Caco-2 (cell line): ENCODE measurements at regions not wholly inside any gene's neighbourhood (a gene's known extent, or its start where the extent isn't known, plus 50 kb on each side); places are given as distances from the start of the nearest gene placed in this dataset.

Experiments used
- BruUV-seq: library from RNA; stranded (reverse); fragments of 400-500 nt; replicated peaks from 2 replicates; lab custom pipeline; 2021; lab: Mats Ljungman, UMichigan
- CTCF ChIA-PET: fragments of 300-600 bp; sonication (Branson Sonifier 250); formaldehyde crosslinking; loops from one replicate; lab custom pipeline; 2022; ENCODE audit warnings: antibody characterized with exemption; lab: Charles Lee
- POLR2A ChIA-PET: fragments of 300-600 bp; sonication (Branson Sonifier 250); formaldehyde crosslinking; loops from one replicate; lab custom pipeline; 2022; ENCODE audit warnings: antibody characterized with exemption; lab: Charles Lee
- DNase-seq, 2 experiments: peaks; one replicate each; pipeline versions ENCODE4 v3.0.0 to v3.0.0-alpha.2; 2020 to 2022
- H3K27me3 ChIP-seq: replicated peaks from 2 replicates; pipeline ENCODE4 v1.6.0; 2011; ENCODE audit warnings: low read length; ENCODE audit not compliant: control insufficient read depth, insufficient read depth
- H3K36me3 ChIP-seq: 2 replicates; pipeline ENCODE4 v1.5.1; 2011; ENCODE audit warnings: low read length; ENCODE audit not compliant: control insufficient read depth, insufficient read depth
- H3K4me1 ChIP-seq: fragments of 250-450 bp; sonication (Bioruptor Pico); 2 replicates; pipeline ENCODE4 v1.5.1; 2020; ENCODE audit warnings: mild to moderate bottlenecking
- H3K4me3 ChIP-seq: 2 replicates; pipeline ENCODE4 v1.5.1; 2011; ENCODE audit warnings: low read depth, mild to moderate bottlenecking, control low read depth, low read length
- H3K9me3 ChIP-seq: fragments of 250-450 bp; sonication (Bioruptor Pico); 2 replicates; pipeline ENCODE4 v1.5.1; 2020; ENCODE audit warnings: mild to moderate bottlenecking, moderate library complexity
- H3K27ac Mint-ChIP-seq: one replicate; pipeline ENCODE4 v1.8.0; 2022; ENCODE audit warnings: mixed read lengths; ENCODE audit not compliant: unreplicated experiment
- H3K27me3 Mint-ChIP-seq: one replicate; pipeline ENCODE4 v1.8.0; 2022; ENCODE audit warnings: mixed read lengths; ENCODE audit not compliant: insufficient read depth, unreplicated experiment
- H3K36me3 Mint-ChIP-seq: one replicate; pipeline ENCODE4 v1.8.0; 2022; ENCODE audit warnings: mild to moderate bottlenecking, mixed read lengths; ENCODE audit not compliant: insufficient read depth, unreplicated experiment
- H3K4me1 Mint-ChIP-seq: one replicate; pipeline ENCODE4 v1.8.0; 2022; ENCODE audit warnings: low read depth, mixed read lengths; ENCODE audit not compliant: unreplicated experiment
- H3K4me3 Mint-ChIP-seq: one replicate; pipeline ENCODE4 v1.8.0; 2022; ENCODE audit warnings: mild to moderate bottlenecking, moderate library complexity, mixed read lengths; ENCODE audit not compliant: unreplicated experiment
- H3K9me3 Mint-ChIP-seq: one replicate; pipeline ENCODE4 v1.8.0; 2022; ENCODE audit warnings: mixed read lengths; ENCODE audit not compliant: unreplicated experiment
- intact Hi-C: fragments of 100-400 bp; cut with micrococcal nuclease; formaldehyde crosslinking; loops from one replicate; pipeline ENCODE4 v1.10.0; 2022; ENCODE audit not compliant: unreplicated experiment
- TF ChIP-seq, protein P1 (sequence below), 2 experiments: fragments of 200-600 bp in 1 of 2; IDR thresholded peaks; 1 replicate in 1 of 2; 2 replicates in 1 of 2; pipeline versions ENCODE4 v1.5.1 to v1.8.0; 2011 to 2022; ENCODE audit warnings: antibody characterized with exemption in 1 of 2, control low read depth in 1 of 2, inconsistent platforms in 1 of 2, low read depth in 1 of 2, low read length in 1 of 2, mild to moderate bottlenecking in 1 of 2, moderate library complexity in 1 of 2; ENCODE audit not compliant: insufficient read depth in 1 of 2, severe bottlenecking in 1 of 2, unreplicated experiment in 1 of 2

DNA sequence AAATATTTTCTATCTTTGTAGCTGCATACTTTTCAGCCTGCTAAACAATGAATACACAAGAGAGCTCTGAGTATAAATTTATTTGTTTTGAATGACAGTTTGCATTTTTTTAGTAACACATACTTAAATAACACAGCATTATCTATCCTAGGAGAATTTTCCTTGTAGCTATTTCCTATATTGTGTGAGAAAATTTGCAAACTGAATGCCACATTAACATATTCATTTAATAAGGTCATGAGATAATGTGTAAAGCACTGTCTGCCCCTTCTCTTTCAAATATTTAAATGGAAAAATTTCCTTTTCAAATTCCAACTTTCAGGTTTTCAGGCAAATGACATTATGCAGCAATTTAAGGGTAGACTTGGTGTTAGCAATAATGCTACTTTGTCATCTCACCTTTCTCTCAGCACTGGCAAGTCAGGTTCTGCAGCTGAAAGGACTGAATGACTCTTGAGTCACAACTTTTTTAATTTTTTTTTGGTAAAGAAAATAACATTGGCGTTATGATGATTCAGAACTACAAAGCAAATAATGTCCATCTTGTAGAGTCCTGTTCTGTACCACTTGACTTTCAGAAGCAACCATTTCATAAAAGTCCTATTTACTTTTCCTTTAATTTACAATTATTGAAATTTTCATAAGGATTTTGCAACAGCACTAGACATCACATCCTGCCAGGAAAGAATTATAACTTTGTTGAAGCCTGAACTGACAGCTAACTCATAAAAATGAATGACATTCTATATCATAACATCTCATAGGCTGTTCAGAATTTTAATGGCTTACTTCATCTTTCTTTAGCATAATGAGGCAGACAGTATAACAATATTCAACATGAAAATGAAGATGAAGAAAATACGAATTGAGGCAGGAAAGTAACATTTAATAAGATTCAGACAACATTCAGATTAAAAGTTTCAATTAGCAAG, 681.6 kb upstream of the SEMA6D start:
- peaks cover 6% of the 10 kb centered on the region for H3K9me3 Mint-ChIP-seq
- CTCF ChIA-PET: interaction anchor here (0.6 kb wide), 1 partner anchor 7 kb away, joined by 3 read pairs; no protein-coding TSS in a partner anchor
- POLR2A ChIA-PET: no interaction called here

DNA sequence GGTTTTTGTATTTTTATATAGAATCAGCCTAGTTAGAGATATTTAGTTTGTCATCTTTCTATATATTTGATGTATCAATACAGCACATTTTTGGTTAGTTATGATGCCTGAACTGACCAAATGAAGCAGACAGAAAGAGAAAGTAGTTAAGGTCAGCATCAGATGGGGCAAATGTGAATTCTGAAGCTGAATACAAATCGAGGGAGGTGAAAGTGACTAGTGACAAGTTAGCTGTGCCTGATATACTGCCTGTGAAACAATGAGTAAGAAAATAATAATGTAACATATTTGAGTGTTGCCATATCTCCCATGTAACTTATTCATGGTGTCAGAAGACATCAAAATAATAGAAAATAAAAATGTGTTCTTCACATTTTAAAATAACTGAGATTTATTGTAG, 680.3 kb upstream of the SEMA6D start:
- H3K9me3 ChIP-seq: no peaks in the 10 kb centered on the region

More for the DNA sequence above, 681.6 kb upstream of the SEMA6D start:
- H3K27me3 Mint-ChIP-seq: no peaks in the 10 kb centered on the region
- no peaks in the 10 kb centered on the region for H3K27me3 ChIP-seq
- H3K9me3 ChIP-seq: no peaks in the 10 kb centered on the region
- intact Hi-C loops: no loop called here
- no peaks in the 10 kb centered on the region for H3K36me3 Mint-ChIP-seq
- H3K27ac Mint-ChIP-seq: no peak overlapping the region
- H3K4me3 Mint-ChIP-seq: no peak overlapping the region
- H3K36me3 ChIP-seq: no peaks in the 10 kb centered on the region
- no peak overlapping the region for H3K4me3 ChIP-seq
- no TSS peak for BruUV-seq
- TF ChIP-seq, protein P1, sequence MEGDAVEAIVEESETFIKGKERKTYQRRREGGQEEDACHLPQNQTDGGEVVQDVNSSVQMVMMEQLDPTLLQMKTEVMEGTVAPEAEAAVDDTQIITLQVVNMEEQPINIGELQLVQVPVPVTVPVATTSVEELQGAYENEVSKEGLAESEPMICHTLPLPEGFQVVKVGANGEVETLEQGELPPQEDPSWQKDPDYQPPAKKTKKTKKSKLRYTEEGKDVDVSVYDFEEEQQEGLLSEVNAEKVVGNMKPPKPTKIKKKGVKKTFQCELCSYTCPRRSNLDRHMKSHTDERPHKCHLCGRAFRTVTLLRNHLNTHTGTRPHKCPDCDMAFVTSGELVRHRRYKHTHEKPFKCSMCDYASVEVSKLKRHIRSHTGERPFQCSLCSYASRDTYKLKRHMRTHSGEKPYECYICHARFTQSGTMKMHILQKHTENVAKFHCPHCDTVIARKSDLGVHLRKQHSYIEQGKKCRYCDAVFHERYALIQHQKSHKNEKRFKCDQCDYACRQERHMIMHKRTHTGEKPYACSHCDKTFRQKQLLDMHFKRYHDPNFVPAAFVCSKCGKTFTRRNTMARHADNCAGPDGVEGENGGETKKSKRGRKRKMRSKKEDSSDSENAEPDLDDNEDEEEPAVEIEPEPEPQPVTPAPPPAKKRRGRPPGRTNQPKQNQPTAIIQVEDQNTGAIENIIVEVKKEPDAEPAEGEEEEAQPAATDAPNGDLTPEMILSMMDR (IDR thresholded peaks at IDR 0.05; ENCODE audit: insufficient read depth in 1 of 2, low read depth in 1 of 2, low read length in 1 of 2, severe bottlenecking in 1 of 2, unreplicated experiment in 1 of 2): no peak
- H3K4me1 Mint-ChIP-seq: no peaks in the 10 kb centered on the region
- H3K4me1 ChIP-seq: no peaks in the 10 kb centered on the region
- DNase-seq: no peak

DNA sequence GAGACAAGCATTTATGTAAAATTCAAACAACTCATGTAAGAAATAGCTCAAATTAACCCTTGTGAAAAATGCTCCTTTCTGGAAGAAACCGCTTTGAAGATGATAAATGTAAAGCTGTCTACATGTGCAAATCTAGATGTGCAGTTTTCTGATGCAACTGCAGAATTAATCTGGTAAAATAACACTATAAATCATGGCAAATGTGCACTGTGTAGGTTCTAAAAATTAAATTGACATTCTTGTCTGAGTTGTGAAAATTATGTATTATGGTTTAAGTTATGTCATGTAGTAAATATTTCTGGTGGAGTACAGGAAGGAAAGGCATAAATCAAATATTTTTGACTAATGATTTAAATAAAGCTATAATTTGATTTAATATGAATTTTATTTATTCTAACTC, 678.1 kb upstream of the SEMA6D start:
- no TSS peak for BruUV-seq
- ChIA-PET POLR2A (no interaction called here), CTCF (no interaction called here)
- H3K36me3 ChIP-seq: no peaks in the 10 kb centered on the region
- no peak overlapping the region for H3K4me3 ChIP-seq
- no peaks in the 10 kb centered on the region for H3K36me3 Mint-ChIP-seq
- no peaks in the 10 kb centered on the region for H3K9me3 ChIP-seq
- TF ChIP-seq, protein P1 (IDR thresholded peaks at IDR 0.05; ENCODE audit: insufficient read depth in 1 of 2, low read depth in 1 of 2, low read length in 1 of 2, severe bottlenecking in 1 of 2, unreplicated experiment in 1 of 2): no peak
- DNase-seq: no peak
- H3K4me3 Mint-ChIP-seq: no peak overlapping the region
- no peaks in the 10 kb centered on the region for H3K27me3 Mint-ChIP-seq
- H3K27me3 ChIP-seq: no peaks in the 10 kb centered on the region
- peaks cover 9% of the 10 kb centered on the region for H3K9me3 Mint-ChIP-seq
- no peak overlapping the region for H3K27ac Mint-ChIP-seq
- H3K4me1 Mint-ChIP-seq: no peaks in the 10 kb centered on the region
- intact Hi-C loops: no loop called here
- no peaks in the 10 kb centered on the region for H3K4me1 ChIP-seq

More for the DNA sequence above, 680.3 kb upstream of the SEMA6D start:
- H3K27me3 Mint-ChIP-seq: no peaks in the 10 kb centered on the region
- no peaks in the 10 kb centered on the region for H3K36me3 ChIP-seq
- no peaks in the 10 kb centered on the region for H3K27me3 ChIP-seq
- ChIA-PET CTCF (no interaction called here), POLR2A (no interaction called here)
- no peaks in the 10 kb centered on the region for H3K4me1 ChIP-seq
- H3K4me3 Mint-ChIP-seq: no peak overlapping the region
- H3K9me3 Mint-ChIP-seq: peaks cover 9% of the 10 kb centered on the region
- TF ChIP-seq, protein P1 (IDR thresholded peaks at IDR 0.05; ENCODE audit: insufficient read depth in 1 of 2, low read depth in 1 of 2, low read length in 1 of 2, severe bottlenecking in 1 of 2, unreplicated experiment in 1 of 2): no peak
- DNase-seq: no peak
- H3K27ac Mint-ChIP-seq: no peak overlapping the region
- BruUV-seq: no TSS peak
- intact Hi-C loops: no loop called here
- H3K36me3 Mint-ChIP-seq: no peaks in the 10 kb centered on the region
- H3K4me1 Mint-ChIP-seq: no peaks in the 10 kb centered on the region
- no peak overlapping the region for H3K4me3 ChIP-seq
